ENCODE measurements at regions not wholly inside any gene's neighbourhood (a gene's known extent, or its start where the extent isn't known, plus 50 kb on each side); places are given as distances from the start of the nearest gene placed in this dataset.

- no TSS peak for BruUV-seq (replicated peaks)
- Histone ChIP-seq H3K27ac (ENCODE audit: low read length) (no peak overlapping the region), H3K4me1 (ENCODE audit: control insufficient read depth, insufficient read depth, low read length) (no peaks in the 10 kb centered on the region), H3K4me3 (ENCODE audit: low read depth in 2 of 2, low read length in 2 of 2) (no peak overlapping the region), H3K9me3 (ENCODE audit: control insufficient read depth, insufficient read depth, low read depth, low read length) (no peaks in the 10 kb centered on the region), H3K36me3 (ENCODE audit: control insufficient read depth, insufficient read depth, low read length) (no peaks in the 10 kb centered on the region), H3K27me3 (ENCODE audit: control insufficient read depth, insufficient read depth, low read length) (no peaks in the 10 kb centered on the region; the same call in 1 of the 2 replicates)
- DNase-seq (ENCODE audit: low read depth, low spot score) (no peak), ATAC-seq (no peak)
- ChIA-PET CTCF (no interaction called here), POLR2A (no interaction called here)
- in situ Hi-C loops (cut with HindIII; ENCODE audit: low pct_unique_long_range_greater_than_20kb, low sequenced_read_pairs), result no loop called here
- intact Hi-C loops (cut with micrococcal nuclease; ENCODE audit: unreplicated experiment), result no loop called here
- TF ChIP-seq SIN3A (IDR thresholded peaks at IDR 0.05; ENCODE audit: borderline replicate concordance, insufficient read depth, low read depth, low read length) (no peak), TCF7L2 (IDR thresholded peaks at IDR 0.05; ENCODE audit: low read depth, low read length) (no peak), POLR2AphosphoS5 (IDR thresholded peaks at IDR 0.05; ENCODE audit: low read depth, low read length) (no peak)
- TF ChIP-seq, protein P1, sequence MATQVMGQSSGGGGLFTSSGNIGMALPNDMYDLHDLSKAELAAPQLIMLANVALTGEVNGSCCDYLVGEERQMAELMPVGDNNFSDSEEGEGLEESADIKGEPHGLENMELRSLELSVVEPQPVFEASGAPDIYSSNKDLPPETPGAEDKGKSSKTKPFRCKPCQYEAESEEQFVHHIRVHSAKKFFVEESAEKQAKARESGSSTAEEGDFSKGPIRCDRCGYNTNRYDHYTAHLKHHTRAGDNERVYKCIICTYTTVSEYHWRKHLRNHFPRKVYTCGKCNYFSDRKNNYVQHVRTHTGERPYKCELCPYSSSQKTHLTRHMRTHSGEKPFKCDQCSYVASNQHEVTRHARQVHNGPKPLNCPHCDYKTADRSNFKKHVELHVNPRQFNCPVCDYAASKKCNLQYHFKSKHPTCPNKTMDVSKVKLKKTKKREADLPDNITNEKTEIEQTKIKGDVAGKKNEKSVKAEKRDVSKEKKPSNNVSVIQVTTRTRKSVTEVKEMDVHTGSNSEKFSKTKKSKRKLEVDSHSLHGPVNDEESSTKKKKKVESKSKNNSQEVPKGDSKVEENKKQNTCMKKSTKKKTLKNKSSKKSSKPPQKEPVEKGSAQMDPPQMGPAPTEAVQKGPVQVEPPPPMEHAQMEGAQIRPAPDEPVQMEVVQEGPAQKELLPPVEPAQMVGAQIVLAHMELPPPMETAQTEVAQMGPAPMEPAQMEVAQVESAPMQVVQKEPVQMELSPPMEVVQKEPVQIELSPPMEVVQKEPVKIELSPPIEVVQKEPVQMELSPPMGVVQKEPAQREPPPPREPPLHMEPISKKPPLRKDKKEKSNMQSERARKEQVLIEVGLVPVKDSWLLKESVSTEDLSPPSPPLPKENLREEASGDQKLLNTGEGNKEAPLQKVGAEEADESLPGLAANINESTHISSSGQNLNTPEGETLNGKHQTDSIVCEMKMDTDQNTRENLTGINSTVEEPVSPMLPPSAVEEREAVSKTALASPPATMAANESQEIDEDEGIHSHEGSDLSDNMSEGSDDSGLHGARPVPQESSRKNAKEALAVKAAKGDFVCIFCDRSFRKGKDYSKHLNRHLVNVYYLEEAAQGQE (IDR thresholded peaks at IDR 0.05; ENCODE audit: insufficient read depth in 1 of 2, low read depth in 2 of 2, low read length in 1 of 2), result no peak
- TF ChIP-seq, protein P2, sequence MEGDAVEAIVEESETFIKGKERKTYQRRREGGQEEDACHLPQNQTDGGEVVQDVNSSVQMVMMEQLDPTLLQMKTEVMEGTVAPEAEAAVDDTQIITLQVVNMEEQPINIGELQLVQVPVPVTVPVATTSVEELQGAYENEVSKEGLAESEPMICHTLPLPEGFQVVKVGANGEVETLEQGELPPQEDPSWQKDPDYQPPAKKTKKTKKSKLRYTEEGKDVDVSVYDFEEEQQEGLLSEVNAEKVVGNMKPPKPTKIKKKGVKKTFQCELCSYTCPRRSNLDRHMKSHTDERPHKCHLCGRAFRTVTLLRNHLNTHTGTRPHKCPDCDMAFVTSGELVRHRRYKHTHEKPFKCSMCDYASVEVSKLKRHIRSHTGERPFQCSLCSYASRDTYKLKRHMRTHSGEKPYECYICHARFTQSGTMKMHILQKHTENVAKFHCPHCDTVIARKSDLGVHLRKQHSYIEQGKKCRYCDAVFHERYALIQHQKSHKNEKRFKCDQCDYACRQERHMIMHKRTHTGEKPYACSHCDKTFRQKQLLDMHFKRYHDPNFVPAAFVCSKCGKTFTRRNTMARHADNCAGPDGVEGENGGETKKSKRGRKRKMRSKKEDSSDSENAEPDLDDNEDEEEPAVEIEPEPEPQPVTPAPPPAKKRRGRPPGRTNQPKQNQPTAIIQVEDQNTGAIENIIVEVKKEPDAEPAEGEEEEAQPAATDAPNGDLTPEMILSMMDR (IDR thresholded peaks at IDR 0.05), result no peak
Observed at GRCh38 chr16:73852561-73852960, 444.1 kb upstream of the PSMD7 start.

GRCh38 chr16:73848993-73849392, 447.6 kb upstream of the PSMD7 start:
- no TSS peak for BruUV-seq (replicated peaks)
- no peak overlapping the region for H3K4me3 ChIP-seq (ENCODE audit: low read depth in 2 of 2, low read length in 2 of 2)
- CTCF ChIA-PET, result no interaction called here
- no peak for TF ChIP-seq SIN3A (IDR thresholded peaks at IDR 0.05; ENCODE audit: borderline replicate concordance, insufficient read depth, low read depth, low read length)
- TF ChIP-seq TCF7L2 (IDR thresholded peaks at IDR 0.05; ENCODE audit: low read depth, low read length), result no peak
- TF ChIP-seq, protein P2 (IDR thresholded peaks at IDR 0.05), result no peak
- TF ChIP-seq, protein P1 (IDR thresholded peaks at IDR 0.05; ENCODE audit: insufficient read depth in 1 of 2, low read depth in 2 of 2, low read length in 1 of 2), result no peak
- no peak for TF ChIP-seq POLR2AphosphoS5 (IDR thresholded peaks at IDR 0.05; ENCODE audit: low read depth, low read length)
- intact Hi-C loops (cut with micrococcal nuclease; ENCODE audit: unreplicated experiment), result no loop called here
- no peaks in the 10 kb centered on the region for H3K27me3 ChIP-seq (ENCODE audit: control insufficient read depth, insufficient read depth, low read length)
- DNase-seq (ENCODE audit: low read depth, low spot score), result no peak
- POLR2A ChIA-PET, result no interaction called here
- no peak for ATAC-seq
- no peaks in the 10 kb centered on the region for H3K4me1 ChIP-seq (ENCODE audit: control insufficient read depth, insufficient read depth, low read length)
- no peak overlapping the region for H3K27ac ChIP-seq (ENCODE audit: low read length)
- no peaks in the 10 kb centered on the region for H3K9me3 ChIP-seq (ENCODE audit: control insufficient read depth, insufficient read depth, low read depth, low read length)
- no peaks in the 10 kb centered on the region for H3K36me3 ChIP-seq (ENCODE audit: control insufficient read depth, insufficient read depth, low read length)
- in situ Hi-C loops (cut with HindIII; ENCODE audit: low pct_unique_long_range_greater_than_20kb, low sequenced_read_pairs), result no loop called here

Measured in Panc1 (cell line).